ENCODE measurements at regions not wholly inside any gene's neighbourhood (a gene's known extent, or its start where the extent isn't known, plus 50 kb on each side); places are given as distances from the start of the nearest gene placed in this dataset.

- no peak for TF ChIP-seq CTCF (IDR thresholded peaks at IDR 0.05)
- no peak for TF ChIP-seq EZH2 (IDR thresholded peaks at IDR 0.05)
- TF ChIP-seq EZH2phosphoT487 (IDR thresholded peaks at IDR 0.05) = no peak
These were observed 828.0 kb upstream of the CDH2 start for GRCh38 chr18:29004921-29005320.
